ENCODE measurements at regions not wholly inside any gene's neighbourhood (a gene's known extent, or its start where the extent isn't known, plus 50 kb on each side); places are given as distances from the start of the nearest gene placed in this dataset.

DNA sequence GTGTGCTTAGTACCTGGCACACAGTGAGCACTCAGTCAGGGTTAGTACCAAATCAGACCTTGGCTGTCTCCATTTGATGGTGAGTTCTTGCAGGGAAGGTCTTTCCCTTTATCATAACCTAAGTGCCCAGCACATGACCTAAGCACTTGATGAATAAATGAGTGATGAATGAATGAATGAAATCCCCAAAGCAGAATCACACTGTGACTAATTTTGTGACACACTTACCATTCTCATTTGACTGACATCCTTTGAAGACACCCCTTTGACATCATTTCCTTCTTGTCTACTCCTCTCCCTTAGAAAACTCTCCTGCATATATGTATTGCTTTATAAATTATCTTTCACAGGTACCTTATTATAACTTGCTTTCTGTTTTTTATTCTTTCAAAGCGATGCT lies 130.2 kb upstream of the ELL2 start:
- Histone ChIP-seq H3K79me2 (ENCODE audit: control insufficient read depth in 1 of 2, insufficient read depth in 2 of 2, low read length in 2 of 2) (no peaks in the 10 kb centered on the region), H3K36me3 (ENCODE audit: control insufficient read depth in 2 of 4, insufficient read depth in 4 of 4, low read length in 3 of 4) (no peaks in the 10 kb centered on the region), H3K79me1 (ENCODE audit: low read depth, low read length) (no peaks in the 10 kb centered on the region), H4K20me1 (replicated peaks in 1 of 2; ENCODE audit: control insufficient read depth in 1 of 2, insufficient read depth in 2 of 2, low read length in 2 of 2) (no peaks in the 10 kb centered on the region), H4K5ac (ENCODE audit: insufficient read length, low read depth, low read length) (no peak overlapping the region), H2AFZ (ENCODE audit: low read length) (no peak overlapping the region), H3K56ac (replicated peaks; ENCODE audit: insufficient read length, low read depth, low read length) (no peak overlapping the region), H3K27me3 (replicated peaks in 1 of 4; ENCODE audit: control insufficient read depth in 3 of 4, extremely low read depth in 1 of 4, insufficient read depth in 3 of 4, low read length in 3 of 4) (peaks cover 0 to 1% (median 0%) of the 10 kb centered on the region in 4 experiments; a peak in 1 of 7 replicates), H3K18ac (ENCODE audit: extremely low read depth, low read length) (no peak overlapping the region), H2BK15ac (ENCODE audit: low read length) (no peak overlapping the region), H3K9ac (replicated peaks in 1 of 4; ENCODE audit: extremely low read depth in 1 of 4, low read depth in 3 of 4, low read length in 3 of 4) (no peak overlapping the region), H3K23me2 (ENCODE audit: low read depth, low read length) (no peaks in the 10 kb centered on the region; the same call in 1 of the 2 replicates), H3K4ac (replicated peaks; ENCODE audit: insufficient read length, low read depth, low read length) (no peak overlapping the region), H2BK20ac (ENCODE audit: low read length) (no peak overlapping the region), H3K9me3 (ENCODE audit: insufficient read depth in 2 of 2, low read depth in 1 of 2, low read length in 1 of 2) (no peaks in the 10 kb centered on the region), H3K23ac (ENCODE audit: insufficient read length) (no peak overlapping the region), H3K27ac (ENCODE audit: low read depth, low read length) (no peak overlapping the region), H3K4me1 (replicated peaks in 1 of 4; ENCODE audit: control insufficient read depth in 3 of 4, insufficient read depth in 4 of 4, low read length in 3 of 4) (peaks cover 3 to 9% (median 6%) of the 10 kb centered on the region in 4 experiments; a peak in 5 of 7 replicates), H2AK5ac (ENCODE audit: low read depth, low read length) (no peak overlapping the region), H2BK5ac (ENCODE audit: low read depth, low read length) (no peak overlapping the region), H4K91ac (replicated peaks; ENCODE audit: insufficient read length, low read length) (no peak overlapping the region), H4K8ac (ENCODE audit: extremely low read depth, insufficient read depth, low read length) (no peak overlapping the region), H2BK120ac (replicated peaks; ENCODE audit: low read depth, low read length) (no peak overlapping the region), H3K4me3 (ENCODE audit: extremely low read depth in 1 of 4, insufficient read depth in 2 of 4, low read depth in 3 of 4, low read length in 4 of 4) (no peak overlapping the region), H3K14ac (ENCODE audit: insufficient read length) (no peak overlapping the region), H3K4me2 (ENCODE audit: insufficient read depth in 1 of 2, low read depth in 2 of 2, low read length in 2 of 2) (no peak overlapping the region), H2BK12ac (ENCODE audit: low read depth, low read length) (no peak overlapping the region)
- DNase-seq (ENCODE audit: low read depth in 1 of 2, low spot score in 2 of 2) (no peak), FAIRE-seq (no peak)
- ChIA-PET POLR2A (ENCODE audit: partially characterized antibody) (no interaction called here), CTCF (ENCODE audit: partially characterized antibody) (no interaction called here)
- 76% methylated on average over 1 of the region's 1 CpG; no CpG with 5 or more reads in 1 of the 2 experiments for WGBS, 2 experiments (ENCODE audit: extremely low coverage in 1 of 2, insufficient coverage in 1 of 2, insufficient read length in 1 of 2, insufficient replicate concordance in 2 of 2, low coverage in 1 of 2, low lambda C conversion rate in 2 of 2, missing lambda C conversion rate in 1 of 2)
- TF ChIP-seq SRF (IDR thresholded peaks at IDR 0.05; ENCODE audit: low read depth, low read length) = no peak
- no peak for TF ChIP-seq BACH1 (IDR thresholded peaks at IDR 0.05; ENCODE audit: low read length)
- no peak for TF ChIP-seq CBX8 (IDR thresholded peaks at IDR 0.05; ENCODE audit: borderline replicate concordance, low read depth, low read length)
- TF ChIP-seq BCL11A (IDR thresholded peaks at IDR 0.05; ENCODE audit: low read depth in 2 of 2, low read length in 2 of 2) = no peak
- TF ChIP-seq GTF2F1 (IDR thresholded peaks at IDR 0.05; ENCODE audit: borderline replicate concordance, low read depth, low read length) = no peak
- no peak for TF ChIP-seq SIX5 (IDR thresholded peaks at IDR 0.05; ENCODE audit: low read depth, low read length)
- TF ChIP-seq E2F6 (IDR thresholded peaks at IDR 0.05) = no peak
- no peak for TF ChIP-seq TEAD4 (IDR thresholded peaks at IDR 0.05; ENCODE audit: low read depth, low read length)
- TF ChIP-seq RAD21 (IDR thresholded peaks at IDR 0.05 in 1 of 2, conservative IDR thresholded peaks at IDR 0.05 in 1 of 2; ENCODE audit: low read depth in 2 of 2, low read length in 2 of 2) = no peak
- TF ChIP-seq HDAC6 (IDR thresholded peaks at IDR 0.05; ENCODE audit: low read depth, low read length) = no peak
- TF ChIP-seq SP2 (IDR thresholded peaks at IDR 0.05; ENCODE audit: low read length) = no peak
- no peak for TF ChIP-seq SAP30 (IDR thresholded peaks at IDR 0.05; ENCODE audit: insufficient read depth, insufficient replicate concordance, low read length)
- TF ChIP-seq ZNF274 (IDR thresholded peaks at IDR 0.05; ENCODE audit: borderline replicate concordance, extremely low read depth, low read length) = no peak
- no peak for TF ChIP-seq SUZ12 (IDR thresholded peaks at IDR 0.05; ENCODE audit: low read length)
- no peak for TF ChIP-seq CBX5 (IDR thresholded peaks at IDR 0.05; ENCODE audit: low read depth, low read length)

Data from H1 (cell line).